GM12878 (cell line): ENCODE measurements at regions not wholly inside any gene's neighbourhood (a gene's known extent, or its start where the extent isn't known, plus 50 kb on each side); places are given as distances from the start of the nearest gene placed in this dataset.

ENCODE experiments used
- EP300 ChIP-seq, 2 experiments: fragments of 150-350 bp in 1 of 2; IDR thresholded peaks; 2 replicates each; pipeline ENCODE4 v1.6.1; 2011 to 2012; ENCODE audit warnings: low read depth in 2 of 2, low read length in 2 of 2, borderline replicate concordance in 1 of 2, improper control_type of control experiment in 1 of 2, inconsistent platforms in 1 of 2; ENCODE audit not compliant: control insufficient read depth in 1 of 2
- HCFC1 ChIP-seq: fragments of 150-350 bp; IDR thresholded peaks from 2 replicates; pipeline ENCODE4 v1.6.1; 2014; ENCODE audit warnings: low read length
- SREBF1 ChIP-seq: IDR thresholded peaks from 2 replicates; pipeline ENCODE4 v1.6.1; 2012; ENCODE audit warnings: mild to moderate bottlenecking, low read length
- TF ChIP-seq, protein P1 (sequence below), 3 experiments: IDR thresholded peaks in 2 of 3; conservative IDR thresholded peaks in 1 of 3; 2 replicates each; pipeline ENCODE4 v1.5.1; 2011; ENCODE audit warnings: low read depth in 3 of 3, low read length in 3 of 3, mild to moderate bottlenecking in 3 of 3, control low read depth in 2 of 3, moderate library complexity in 2 of 3, inconsistent platforms in 1 of 3, mixed read lengths in 1 of 3; ENCODE audit not compliant: control insufficient read depth in 2 of 3, insufficient read depth in 1 of 3; ENCODE audit errors: extremely low read depth in 1 of 3

DNA sequence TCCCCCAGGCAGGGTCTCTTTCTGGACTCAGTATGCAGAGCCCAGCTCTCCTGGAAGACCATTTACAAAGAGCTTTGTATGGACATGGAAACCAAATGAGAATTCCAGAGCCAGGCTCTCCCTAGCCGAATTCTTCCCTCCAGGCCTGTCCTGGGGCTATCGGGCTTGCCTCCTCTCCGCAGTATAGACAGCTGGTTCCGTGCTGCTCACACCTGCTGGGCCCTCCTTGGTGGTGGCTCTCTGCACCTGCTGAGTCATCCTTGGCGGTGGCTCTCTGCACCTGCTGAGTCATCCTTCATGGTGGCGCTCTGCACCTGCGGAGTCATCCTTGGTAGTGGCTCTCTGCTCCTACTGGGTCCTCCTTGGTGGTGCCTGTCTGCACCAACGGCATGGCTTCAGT is 743.5 kb downstream of the BRD1 start:
- TF ChIP-seq SREBF1, result no peak
- TF ChIP-seq EP300 (IDR thresholded peaks at IDR 0.05; ENCODE audit: borderline replicate concordance in 1 of 2, control insufficient read depth in 1 of 2, low read depth in 2 of 2, low read length in 2 of 2), result no peak
- TF ChIP-seq, protein P1, sequence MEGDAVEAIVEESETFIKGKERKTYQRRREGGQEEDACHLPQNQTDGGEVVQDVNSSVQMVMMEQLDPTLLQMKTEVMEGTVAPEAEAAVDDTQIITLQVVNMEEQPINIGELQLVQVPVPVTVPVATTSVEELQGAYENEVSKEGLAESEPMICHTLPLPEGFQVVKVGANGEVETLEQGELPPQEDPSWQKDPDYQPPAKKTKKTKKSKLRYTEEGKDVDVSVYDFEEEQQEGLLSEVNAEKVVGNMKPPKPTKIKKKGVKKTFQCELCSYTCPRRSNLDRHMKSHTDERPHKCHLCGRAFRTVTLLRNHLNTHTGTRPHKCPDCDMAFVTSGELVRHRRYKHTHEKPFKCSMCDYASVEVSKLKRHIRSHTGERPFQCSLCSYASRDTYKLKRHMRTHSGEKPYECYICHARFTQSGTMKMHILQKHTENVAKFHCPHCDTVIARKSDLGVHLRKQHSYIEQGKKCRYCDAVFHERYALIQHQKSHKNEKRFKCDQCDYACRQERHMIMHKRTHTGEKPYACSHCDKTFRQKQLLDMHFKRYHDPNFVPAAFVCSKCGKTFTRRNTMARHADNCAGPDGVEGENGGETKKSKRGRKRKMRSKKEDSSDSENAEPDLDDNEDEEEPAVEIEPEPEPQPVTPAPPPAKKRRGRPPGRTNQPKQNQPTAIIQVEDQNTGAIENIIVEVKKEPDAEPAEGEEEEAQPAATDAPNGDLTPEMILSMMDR (IDR thresholded peaks at IDR 0.05 in 2 of 3, conservative IDR thresholded peaks at IDR 0.05 in 1 of 3; ENCODE audit: control insufficient read depth in 2 of 3, extremely low read depth in 1 of 3, insufficient read depth in 1 of 3, low read depth in 3 of 3, low read length in 3 of 3), result no peak
- no peak for TF ChIP-seq HCFC1
